Panc1 (cell line): ENCODE measurements at regions not wholly inside any gene's neighbourhood (a gene's known extent, or its start where the extent isn't known, plus 50 kb on each side); places are given as distances from the start of the nearest gene placed in this dataset.

Experiments
- ATAC-seq: fragments of 200-7000 bp; cut with Tn5 transposase; 2 replicates; pipeline ENCODE4 v1.9.1; 2020; ENCODE audit warnings: mild to moderate bottlenecking, moderate library complexity
- BruUV-seq: library from RNA; stranded (reverse); fragments of 400-500 nt; replicated peaks from 2 replicates; lab custom pipeline; 2021; lab: Mats Ljungman, UMichigan
- CTCF ChIA-PET: fragments of 300-600 bp; sonication (Branson Sonifier 250); formaldehyde crosslinking; loops from one replicate; lab custom pipeline; 2022; ENCODE audit warnings: antibody characterized with exemption; lab: Charles Lee
- POLR2A ChIA-PET: fragments of 300-600 bp; sonication (Branson Sonifier 250); formaldehyde crosslinking; loops from one replicate; lab custom pipeline; 2022; ENCODE audit warnings: antibody characterized with exemption; lab: Charles Lee
- DNase-seq: peaks from one replicate; pipeline ENCODE4 v3.0.0-alpha.2; 2010; ENCODE audit warnings: low read depth, low spot score
- H3K27ac ChIP-seq: 2 replicates; pipeline ENCODE4 v1.5.1; 2011; ENCODE audit warnings: mild to moderate bottlenecking, low read length, inconsistent platforms
- H3K27me3 ChIP-seq: fragments of 200-500 bp; sonication (Bioruptor generic); 2 replicates; pipeline ENCODE4 v1.6.0; 2014; ENCODE audit warnings: low read length, inconsistent platforms; ENCODE audit not compliant: control insufficient read depth, insufficient read depth
- H3K36me3 ChIP-seq: fragments of 200-500 bp; sonication (Bioruptor generic); 2 replicates; pipeline ENCODE4 v1.5.1; 2014; ENCODE audit warnings: inconsistent platforms, mild to moderate bottlenecking, low read length, moderate library complexity; ENCODE audit not compliant: control insufficient read depth, insufficient read depth
- H3K4me1 ChIP-seq: 2 replicates; pipeline ENCODE4 v1.5.1; 2011; ENCODE audit warnings: inconsistent platforms, mild to moderate bottlenecking, low read length, moderate library complexity; ENCODE audit not compliant: control insufficient read depth, insufficient read depth
- H3K4me3 ChIP-seq, 2 experiments: 2 replicates each; pipeline ENCODE4 v1.5.1; 2011 to 2012; ENCODE audit warnings: low read depth in 2 of 2, low read length in 2 of 2, mild to moderate bottlenecking in 2 of 2, inconsistent platforms in 1 of 2, moderate library complexity in 1 of 2
- H3K9me3 ChIP-seq: fragments of 200-500 bp; sonication (Bioruptor generic); 2 replicates; pipeline ENCODE4 v1.5.1; 2014; ENCODE audit warnings: low read depth, mild to moderate bottlenecking, inconsistent platforms, low read length, moderate library complexity; ENCODE audit not compliant: control insufficient read depth, insufficient read depth
- POLR2AphosphoS5 ChIP-seq: IDR thresholded peaks from 2 replicates; pipeline ENCODE4 v1.6.1; 2012; ENCODE audit warnings: mild to moderate bottlenecking, low read depth, low read length, moderate library complexity
- SIN3A ChIP-seq: IDR thresholded peaks from 2 replicates; pipeline ENCODE4 v1.6.1; 2012; ENCODE audit warnings: low read depth, mild to moderate bottlenecking, low read length, moderate library complexity, borderline replicate concordance; ENCODE audit not compliant: insufficient read depth
- TCF7L2 ChIP-seq: IDR thresholded peaks from 2 replicates; pipeline ENCODE4 v1.6.1; 2011; ENCODE audit warnings: mild to moderate bottlenecking, low read depth, low read length, inconsistent platforms
- in situ Hi-C: cut with HindIII; loops from 2 replicates; pipeline ENCODE4 v1.10.0; 2016; ENCODE audit warnings: low sequenced_read_pairs, low pct_unique_long_range_greater_than_20kb
- intact Hi-C: fragments of 100-400 bp; cut with micrococcal nuclease; formaldehyde crosslinking; loops from one replicate; pipeline ENCODE4 v1.10.0; 2022; ENCODE audit not compliant: unreplicated experiment
- TF ChIP-seq, protein P1 (sequence below): fragments of 450-650 bp; IDR thresholded peaks from 2 replicates; pipeline ENCODE4 v1.5.1; 2017; ENCODE audit warnings: mild to moderate bottlenecking
- TF ChIP-seq, protein P2 (sequence below), 2 experiments: IDR thresholded peaks; 2 replicates each; pipeline ENCODE4 v1.6.1; 2011 to 2012; ENCODE audit warnings: low read depth in 2 of 2, control low read depth in 1 of 2, low read length in 1 of 2, mild to moderate bottlenecking in 1 of 2, moderate library complexity in 1 of 2; ENCODE audit not compliant: insufficient read depth in 1 of 2

DNA sequence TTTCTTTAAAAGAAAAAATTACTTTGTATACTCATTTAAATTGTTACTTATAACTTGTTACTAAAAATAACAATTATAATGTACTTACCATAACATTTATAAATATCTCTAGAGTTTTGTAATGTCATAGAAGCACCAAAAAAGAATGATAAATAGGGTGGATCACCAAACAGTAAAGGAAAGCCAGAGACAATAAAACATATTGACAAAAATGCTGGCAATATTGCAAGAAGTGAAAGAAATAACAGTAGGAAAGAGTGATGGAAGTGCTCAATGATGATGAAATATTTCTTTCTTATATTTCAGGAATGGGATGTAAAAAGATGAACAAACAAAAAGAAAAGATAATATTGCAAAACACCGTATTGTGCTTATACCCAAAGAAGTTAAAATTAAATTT lies 301.7 kb downstream of the CENPW start:
- ATAC-seq (no peak), DNase-seq (no peak)
- no peaks in the 10 kb centered on the region for H3K27me3 ChIP-seq
- in situ Hi-C loops (no loop called here), intact Hi-C loops (no loop called here)
- peaks cover 4% of the 10 kb centered on the region; the same call in 1 of the 2 replicates for H3K9me3 ChIP-seq
- BruUV-seq: no TSS peak
- no peak overlapping the region for H3K27ac ChIP-seq
- TF ChIP-seq SIN3A (no peak), POLR2AphosphoS5 (no peak), TCF7L2 (no peak)
- TF ChIP-seq, protein P1, sequence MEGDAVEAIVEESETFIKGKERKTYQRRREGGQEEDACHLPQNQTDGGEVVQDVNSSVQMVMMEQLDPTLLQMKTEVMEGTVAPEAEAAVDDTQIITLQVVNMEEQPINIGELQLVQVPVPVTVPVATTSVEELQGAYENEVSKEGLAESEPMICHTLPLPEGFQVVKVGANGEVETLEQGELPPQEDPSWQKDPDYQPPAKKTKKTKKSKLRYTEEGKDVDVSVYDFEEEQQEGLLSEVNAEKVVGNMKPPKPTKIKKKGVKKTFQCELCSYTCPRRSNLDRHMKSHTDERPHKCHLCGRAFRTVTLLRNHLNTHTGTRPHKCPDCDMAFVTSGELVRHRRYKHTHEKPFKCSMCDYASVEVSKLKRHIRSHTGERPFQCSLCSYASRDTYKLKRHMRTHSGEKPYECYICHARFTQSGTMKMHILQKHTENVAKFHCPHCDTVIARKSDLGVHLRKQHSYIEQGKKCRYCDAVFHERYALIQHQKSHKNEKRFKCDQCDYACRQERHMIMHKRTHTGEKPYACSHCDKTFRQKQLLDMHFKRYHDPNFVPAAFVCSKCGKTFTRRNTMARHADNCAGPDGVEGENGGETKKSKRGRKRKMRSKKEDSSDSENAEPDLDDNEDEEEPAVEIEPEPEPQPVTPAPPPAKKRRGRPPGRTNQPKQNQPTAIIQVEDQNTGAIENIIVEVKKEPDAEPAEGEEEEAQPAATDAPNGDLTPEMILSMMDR: no peak
- TF ChIP-seq, protein P2, sequence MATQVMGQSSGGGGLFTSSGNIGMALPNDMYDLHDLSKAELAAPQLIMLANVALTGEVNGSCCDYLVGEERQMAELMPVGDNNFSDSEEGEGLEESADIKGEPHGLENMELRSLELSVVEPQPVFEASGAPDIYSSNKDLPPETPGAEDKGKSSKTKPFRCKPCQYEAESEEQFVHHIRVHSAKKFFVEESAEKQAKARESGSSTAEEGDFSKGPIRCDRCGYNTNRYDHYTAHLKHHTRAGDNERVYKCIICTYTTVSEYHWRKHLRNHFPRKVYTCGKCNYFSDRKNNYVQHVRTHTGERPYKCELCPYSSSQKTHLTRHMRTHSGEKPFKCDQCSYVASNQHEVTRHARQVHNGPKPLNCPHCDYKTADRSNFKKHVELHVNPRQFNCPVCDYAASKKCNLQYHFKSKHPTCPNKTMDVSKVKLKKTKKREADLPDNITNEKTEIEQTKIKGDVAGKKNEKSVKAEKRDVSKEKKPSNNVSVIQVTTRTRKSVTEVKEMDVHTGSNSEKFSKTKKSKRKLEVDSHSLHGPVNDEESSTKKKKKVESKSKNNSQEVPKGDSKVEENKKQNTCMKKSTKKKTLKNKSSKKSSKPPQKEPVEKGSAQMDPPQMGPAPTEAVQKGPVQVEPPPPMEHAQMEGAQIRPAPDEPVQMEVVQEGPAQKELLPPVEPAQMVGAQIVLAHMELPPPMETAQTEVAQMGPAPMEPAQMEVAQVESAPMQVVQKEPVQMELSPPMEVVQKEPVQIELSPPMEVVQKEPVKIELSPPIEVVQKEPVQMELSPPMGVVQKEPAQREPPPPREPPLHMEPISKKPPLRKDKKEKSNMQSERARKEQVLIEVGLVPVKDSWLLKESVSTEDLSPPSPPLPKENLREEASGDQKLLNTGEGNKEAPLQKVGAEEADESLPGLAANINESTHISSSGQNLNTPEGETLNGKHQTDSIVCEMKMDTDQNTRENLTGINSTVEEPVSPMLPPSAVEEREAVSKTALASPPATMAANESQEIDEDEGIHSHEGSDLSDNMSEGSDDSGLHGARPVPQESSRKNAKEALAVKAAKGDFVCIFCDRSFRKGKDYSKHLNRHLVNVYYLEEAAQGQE (IDR thresholded peaks at IDR 0.05; ENCODE audit: insufficient read depth in 1 of 2, low read depth in 2 of 2, low read length in 1 of 2): no peak
- H3K4me3 ChIP-seq: no peak overlapping the region
- ChIA-PET POLR2A (no interaction called here), CTCF (no interaction called here)
- H3K4me1 ChIP-seq: no peaks in the 10 kb centered on the region
- no peaks in the 10 kb centered on the region for H3K36me3 ChIP-seq

DNA sequence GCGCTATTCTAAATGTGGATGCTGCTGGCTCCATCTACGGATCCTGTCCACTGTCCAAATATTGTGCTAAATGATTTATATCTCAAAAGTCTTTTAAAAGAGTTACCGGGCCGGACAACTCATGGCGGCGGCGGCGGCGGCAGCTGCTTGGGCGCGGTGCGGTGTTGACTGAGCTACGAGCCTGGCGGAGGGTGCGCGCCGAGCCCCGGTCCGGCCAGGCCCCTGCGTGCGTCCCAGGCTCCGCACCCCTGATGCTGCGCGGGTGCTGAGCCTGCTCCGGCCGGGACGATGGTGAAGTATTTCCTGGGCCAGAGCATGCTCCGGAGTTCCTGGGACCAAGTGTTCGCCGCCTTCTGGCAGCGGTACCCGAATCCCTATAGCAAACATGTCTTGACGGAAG lies 303.4 kb downstream of the CENPW start:
- TF ChIP-seq POLR2AphosphoS5 (no peak), SIN3A (no peak), TCF7L2 (no peak)
- TF ChIP-seq, protein P2 (IDR thresholded peaks at IDR 0.05; ENCODE audit: insufficient read depth in 1 of 2, low read depth in 2 of 2, low read length in 1 of 2): no peak
- TF ChIP-seq, protein P1: no peak
- Histone ChIP-seq H3K36me3 (no peaks in the 10 kb centered on the region), H3K4me1 (no peaks in the 10 kb centered on the region), H3K27ac (no peak overlapping the region), H3K4me3 (no peak overlapping the region), H3K27me3 (no peaks in the 10 kb centered on the region), H3K9me3 (0 out of 2 replicates have a peak, but pooled peaks cover 4% of the 10 kb centered on the region)
- ChIA-PET POLR2A (no interaction called here), CTCF (no interaction called here)
- intact Hi-C loops (no loop called here), in situ Hi-C loops (no loop called here)
- no TSS peak for BruUV-seq
- ATAC-seq: no peak
- DNase-seq: no peak
